ENCODE measurements at regions not wholly inside any gene's neighbourhood (a gene's known extent, or its start where the extent isn't known, plus 50 kb on each side); places are given as distances from the start of the nearest gene placed in this dataset.

DNA sequence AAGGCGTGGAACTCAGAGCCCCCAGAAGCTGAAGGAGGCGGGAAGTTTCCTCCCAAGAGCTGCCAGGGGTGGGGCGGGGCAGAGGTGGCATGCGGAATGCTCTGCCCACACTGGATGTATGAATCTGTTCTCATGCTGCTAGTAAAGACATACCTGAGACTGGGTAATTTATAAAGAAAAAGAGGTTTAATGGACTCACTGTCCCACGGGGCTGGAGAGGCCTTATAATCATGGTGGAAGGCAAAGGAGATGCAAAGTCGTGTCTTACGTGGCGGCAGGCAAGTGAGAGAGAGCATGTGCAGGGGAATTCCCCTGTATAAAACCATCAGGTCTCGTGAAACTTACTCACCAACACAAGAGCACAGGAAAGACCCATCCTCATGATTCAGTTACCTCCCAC lies 57.6 kb downstream of the SMIM38 start:
- TF ChIP-seq, protein P1, sequence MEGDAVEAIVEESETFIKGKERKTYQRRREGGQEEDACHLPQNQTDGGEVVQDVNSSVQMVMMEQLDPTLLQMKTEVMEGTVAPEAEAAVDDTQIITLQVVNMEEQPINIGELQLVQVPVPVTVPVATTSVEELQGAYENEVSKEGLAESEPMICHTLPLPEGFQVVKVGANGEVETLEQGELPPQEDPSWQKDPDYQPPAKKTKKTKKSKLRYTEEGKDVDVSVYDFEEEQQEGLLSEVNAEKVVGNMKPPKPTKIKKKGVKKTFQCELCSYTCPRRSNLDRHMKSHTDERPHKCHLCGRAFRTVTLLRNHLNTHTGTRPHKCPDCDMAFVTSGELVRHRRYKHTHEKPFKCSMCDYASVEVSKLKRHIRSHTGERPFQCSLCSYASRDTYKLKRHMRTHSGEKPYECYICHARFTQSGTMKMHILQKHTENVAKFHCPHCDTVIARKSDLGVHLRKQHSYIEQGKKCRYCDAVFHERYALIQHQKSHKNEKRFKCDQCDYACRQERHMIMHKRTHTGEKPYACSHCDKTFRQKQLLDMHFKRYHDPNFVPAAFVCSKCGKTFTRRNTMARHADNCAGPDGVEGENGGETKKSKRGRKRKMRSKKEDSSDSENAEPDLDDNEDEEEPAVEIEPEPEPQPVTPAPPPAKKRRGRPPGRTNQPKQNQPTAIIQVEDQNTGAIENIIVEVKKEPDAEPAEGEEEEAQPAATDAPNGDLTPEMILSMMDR (IDR thresholded peaks at IDR 0.05; ENCODE audit: low read depth, low read length, missing input control) = no peak
- TF ChIP-seq ZBTB33 (IDR thresholded peaks at IDR 0.05) (no peak), HNF4G (IDR thresholded peaks at IDR 0.05) (no peak), NR2F2 (IDR thresholded peaks at IDR 0.05) (no peak), TAF1 (conservative IDR thresholded peaks at IDR 0.05) (no peak), SP1 (IDR thresholded peaks at IDR 0.05) (no peak), YY1 (IDR thresholded peaks at IDR 0.05) (no peak), GABPA (IDR thresholded peaks at IDR 0.05 in 1 of 2, conservative IDR thresholded peaks at IDR 0.05 in 1 of 2) (no peak), EGR1 (IDR thresholded peaks at IDR 0.05; ENCODE audit: low read depth in 2 of 2) (no peak)
- TF ChIP-seq, protein P2, sequence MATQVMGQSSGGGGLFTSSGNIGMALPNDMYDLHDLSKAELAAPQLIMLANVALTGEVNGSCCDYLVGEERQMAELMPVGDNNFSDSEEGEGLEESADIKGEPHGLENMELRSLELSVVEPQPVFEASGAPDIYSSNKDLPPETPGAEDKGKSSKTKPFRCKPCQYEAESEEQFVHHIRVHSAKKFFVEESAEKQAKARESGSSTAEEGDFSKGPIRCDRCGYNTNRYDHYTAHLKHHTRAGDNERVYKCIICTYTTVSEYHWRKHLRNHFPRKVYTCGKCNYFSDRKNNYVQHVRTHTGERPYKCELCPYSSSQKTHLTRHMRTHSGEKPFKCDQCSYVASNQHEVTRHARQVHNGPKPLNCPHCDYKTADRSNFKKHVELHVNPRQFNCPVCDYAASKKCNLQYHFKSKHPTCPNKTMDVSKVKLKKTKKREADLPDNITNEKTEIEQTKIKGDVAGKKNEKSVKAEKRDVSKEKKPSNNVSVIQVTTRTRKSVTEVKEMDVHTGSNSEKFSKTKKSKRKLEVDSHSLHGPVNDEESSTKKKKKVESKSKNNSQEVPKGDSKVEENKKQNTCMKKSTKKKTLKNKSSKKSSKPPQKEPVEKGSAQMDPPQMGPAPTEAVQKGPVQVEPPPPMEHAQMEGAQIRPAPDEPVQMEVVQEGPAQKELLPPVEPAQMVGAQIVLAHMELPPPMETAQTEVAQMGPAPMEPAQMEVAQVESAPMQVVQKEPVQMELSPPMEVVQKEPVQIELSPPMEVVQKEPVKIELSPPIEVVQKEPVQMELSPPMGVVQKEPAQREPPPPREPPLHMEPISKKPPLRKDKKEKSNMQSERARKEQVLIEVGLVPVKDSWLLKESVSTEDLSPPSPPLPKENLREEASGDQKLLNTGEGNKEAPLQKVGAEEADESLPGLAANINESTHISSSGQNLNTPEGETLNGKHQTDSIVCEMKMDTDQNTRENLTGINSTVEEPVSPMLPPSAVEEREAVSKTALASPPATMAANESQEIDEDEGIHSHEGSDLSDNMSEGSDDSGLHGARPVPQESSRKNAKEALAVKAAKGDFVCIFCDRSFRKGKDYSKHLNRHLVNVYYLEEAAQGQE (IDR thresholded peaks at IDR 0.05) = no peak
